AG04450 (cell line): ENCODE measurements at regions not wholly inside any gene's neighbourhood (a gene's known extent, or its start where the extent isn't known, plus 50 kb on each side); places are given as distances from the start of the nearest gene placed in this dataset.

ENCODE experiments used
- CTCF ChIA-PET: fragments of 300-600, 350-600 bp; formaldehyde crosslinking; extraction: SDS; loops from one replicate; lab custom pipeline; 2022; ENCODE audit warnings: antibody characterized with exemption, inconsistent platforms; lab: Charles Lee
- POLR2A ChIA-PET: fragments of 350-600 bp; formaldehyde crosslinking; extraction: SDS; loops from one replicate; lab custom pipeline; 2021; ENCODE audit warnings: antibody characterized with exemption, inconsistent platforms; lab: Yijun Ruan, JAX
- DNase-seq: peaks from one replicate; pipeline ENCODE4 v3.0.0-alpha.2; 2011; ENCODE audit warnings: low read depth, low spot score
- H3K27ac ChIP-seq: one replicate; pipeline ENCODE4 v1.5.1; 2012; ENCODE audit warnings: low read depth, low read length, control low read depth
- H3K27me3 ChIP-seq: one replicate; pipeline ENCODE4 v1.6.0; 2012; ENCODE audit warnings: low read length; ENCODE audit not compliant: control insufficient read depth, insufficient read depth
- H3K4me3 ChIP-seq: 2 replicates; pipeline ENCODE4 v1.5.1; 2011; ENCODE audit warnings: mild to moderate bottlenecking, low read depth, low read length, control low read depth
- H3K9me3 ChIP-seq: 2 replicates; pipeline ENCODE4 v1.5.1; 2012; ENCODE audit warnings: low read length; ENCODE audit not compliant: control insufficient read depth, insufficient read depth
- CTCF ChIP-seq: IDR thresholded peaks from 2 replicates; pipeline ENCODE4 v1.5.1; 2011; ENCODE audit warnings: low read depth, low read length, control low read depth, inconsistent platforms

DNA sequence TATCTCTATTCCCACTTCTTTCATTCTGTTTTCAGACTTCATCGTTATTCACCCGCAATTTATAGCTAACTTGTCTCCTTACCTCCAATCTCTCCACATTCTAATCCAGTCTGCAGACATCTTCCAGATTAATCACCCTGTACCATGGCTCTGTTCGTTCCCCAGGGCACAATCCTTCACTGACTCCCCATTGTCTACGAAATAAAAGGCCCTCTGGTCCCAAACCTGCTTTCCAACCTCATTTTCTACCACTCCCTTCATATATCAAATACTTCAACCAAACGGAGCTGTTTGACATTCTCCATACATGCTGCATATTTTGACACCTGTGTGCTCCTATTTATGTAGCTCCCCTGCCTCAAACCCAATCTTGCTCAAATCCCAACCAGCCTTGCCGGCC, 1720.6 kb upstream of the WWC1 start:
- CTCF ChIA-PET = no interaction called here
- H3K27ac ChIP-seq = no peak overlapping the region
- POLR2A ChIA-PET = no interaction called here
- no peaks in the 10 kb centered on the region for H3K27me3 ChIP-seq
- no peak overlapping the region for H3K4me3 ChIP-seq
- no peak for DNase-seq
- TF ChIP-seq CTCF = no peak
- H3K9me3 ChIP-seq = peaks cover 14% of the 10 kb centered on the region; the same call in 1 of the 2 replicates

GRCh38 chr5:166571668-166572067, 1719.8 kb upstream of the WWC1 start:
- CTCF ChIA-PET = no interaction called here
- no peak for TF ChIP-seq CTCF
- Histone ChIP-seq H3K27ac (no peak overlapping the region), H3K9me3 (peaks cover 14% of the 10 kb centered on the region; the same call in 1 of the 2 replicates), H3K4me3 (no peak overlapping the region), H3K27me3 (no peaks in the 10 kb centered on the region)
- POLR2A ChIA-PET = no interaction called here
- no peak for DNase-seq

DNA sequence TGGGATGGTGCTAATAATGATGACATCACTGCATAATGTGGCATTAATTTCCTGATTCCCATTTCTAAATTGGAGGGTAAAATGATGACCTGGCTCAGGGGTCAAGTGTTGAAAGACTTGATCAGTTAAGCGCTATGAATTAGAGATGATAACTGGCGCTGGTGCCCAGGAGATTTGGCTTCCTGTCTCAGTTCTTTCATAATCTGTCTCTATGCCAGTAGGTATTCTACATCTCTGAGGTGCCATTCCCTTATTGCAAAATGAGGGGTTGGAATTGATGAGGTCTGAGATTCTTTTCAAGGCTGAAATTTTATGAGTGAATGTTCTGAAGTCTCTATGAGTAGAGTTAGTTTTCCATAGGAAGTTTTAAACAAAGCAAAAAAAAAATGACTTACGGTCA, 1715.1 kb upstream of the WWC1 start:
- CTCF ChIA-PET = no interaction called here
- DNase-seq = no peak
- peaks cover 11% of the 10 kb centered on the region for H3K9me3 ChIP-seq
- no peaks in the 10 kb centered on the region for H3K27me3 ChIP-seq
- TF ChIP-seq CTCF = no peak
- H3K4me3 ChIP-seq = no peak overlapping the region
- no peak overlapping the region for H3K27ac ChIP-seq
- POLR2A ChIA-PET = no interaction called here

DNA sequence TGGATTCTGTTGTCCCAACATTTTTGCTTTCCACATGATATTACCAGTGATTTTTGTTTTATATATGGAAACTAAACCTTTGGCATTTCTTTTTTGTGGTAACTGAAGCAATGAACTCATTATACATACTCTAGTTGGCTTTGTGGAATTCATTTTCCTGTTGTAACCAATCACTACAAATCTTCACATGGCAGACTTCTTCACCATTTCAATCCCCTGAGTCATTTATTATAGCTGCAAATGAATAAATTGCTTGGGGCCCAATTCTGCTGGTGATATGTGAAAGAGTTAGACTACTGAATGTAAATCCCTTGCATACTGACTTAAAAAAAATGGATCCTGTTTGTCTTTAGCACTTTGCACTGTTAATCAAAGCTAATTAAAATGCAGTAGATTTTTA, 1709.6 kb upstream of the WWC1 start:
- DNase-seq = no peak
- Histone ChIP-seq H3K9me3 (peaks cover 8% of the 10 kb centered on the region), H3K27me3 (no peaks in the 10 kb centered on the region), H3K27ac (no peak overlapping the region), H3K4me3 (no peak overlapping the region)
- CTCF ChIA-PET = no interaction called here
- POLR2A ChIA-PET = no interaction called here
- TF ChIP-seq CTCF = no peak

- no peak for DNase-seq
- POLR2A ChIA-PET = no interaction called here
These were observed 1709.0 kb upstream of the WWC1 start for GRCh38 chr5:166582416-166582815.

More at GRCh38 chr5:166582416-166582815, 1709.0 kb upstream of the WWC1 start:
- Histone ChIP-seq H3K9me3 (peaks cover 8% of the 10 kb centered on the region), H3K27me3 (no peaks in the 10 kb centered on the region), H3K4me3 (no peak overlapping the region), H3K27ac (no peak overlapping the region)
- CTCF ChIA-PET = no interaction called here
- TF ChIP-seq CTCF = no peak
